K562 (cell line): ENCODE measurements at regions not wholly inside any gene's neighbourhood (a gene's known extent, or its start where the extent isn't known, plus 50 kb on each side); places are given as distances from the start of the nearest gene placed in this dataset.

Experiments
- ATAC-seq: fragments of 200-7000 bp; cut with Tn5 transposase; 3 replicates; pipeline ENCODE4 v1.9.1; 2020; ENCODE audit warnings: moderate library complexity
- BruUV-seq: library from RNA; stranded (reverse); fragments of 400-500 nt; replicated peaks from 2 replicates; lab custom pipeline; 2021; lab: Mats Ljungman, UMichigan
- CTCF ChIA-PET: fragments of 300-600 bp; formaldehyde crosslinking; extraction: SDS; loops from one replicate; lab custom pipeline; 2021; ENCODE audit warnings: low intra/inter-chr PET ratio; lab: Yijun Ruan, JAX
- POLR2A ChIA-PET: fragments of 300-600, 350-650 bp; sonication (Branson Sonifier 250); formaldehyde crosslinking; extraction: SDS; loops from one replicate; lab custom pipeline; 2021; ENCODE audit warnings: antibody characterized with exemption, inconsistent platforms; lab: Yijun Ruan, JAX
- DNase-seq, 4 experiments: peaks; one replicate each; pipeline versions ENCODE4 v3.0.0 to v3.0.0-alpha.2; 2011 to 2018; ENCODE audit warnings: low spot score in 3 of 4, mixed read lengths in 3 of 4; ENCODE audit errors: extremely low read depth in 1 of 4
- FAIRE-seq: peaks from 2 replicates; lab custom pipeline; 2011; peaks lifted over from hg19 to GRCh38; lab: Jason Lieb, UNC
- H2AFZ ChIP-seq: 2 replicates; pipeline ENCODE4 v1.6.0; 2011; ENCODE audit warnings: low read depth, low read length, control low read depth, inconsistent platforms
- H3K27ac ChIP-seq: fragments of 200-600 bp; 3 replicates; pipeline ENCODE4 v1.8.0; 2011; ENCODE audit warnings: low read depth, mild to moderate bottlenecking, control low read depth, inconsistent platforms, low read length, moderate library complexity, mixed read lengths; ENCODE audit errors: extremely low read depth
- H3K27me3 ChIP-seq, 2 experiments: fragments of 300-600 bp in 1 of 2; 2 replicates in 1 of 2; 3 replicates in 1 of 2; pipeline versions ENCODE4 v1.6.0 to v1.8.0; 2011; ENCODE audit warnings: inconsistent platforms in 2 of 2, low read length in 2 of 2, mild to moderate bottlenecking in 1 of 2, mixed read lengths in 1 of 2, moderate library complexity in 1 of 2; ENCODE audit not compliant: control insufficient read depth in 2 of 2, insufficient read depth in 2 of 2
- H3K36me3 ChIP-seq: fragments of 300-600 bp; 3 replicates; pipeline ENCODE4 v1.8.0; 2011; ENCODE audit warnings: mild to moderate bottlenecking, low read length, inconsistent platforms; ENCODE audit not compliant: control insufficient read depth, insufficient read depth
- H3K4me1 ChIP-seq, 2 experiments: fragments of 200-600 bp in 1 of 2; replicated peaks in 1 of 2; 2 replicates in 1 of 2; 3 replicates in 1 of 2; pipeline versions ENCODE4 v1.5.1 to v1.8.0; 2011; ENCODE audit warnings: inconsistent platforms in 2 of 2, low read length in 2 of 2, mild to moderate bottlenecking in 1 of 2, mixed read lengths in 1 of 2, moderate library complexity in 1 of 2; ENCODE audit not compliant: control insufficient read depth in 2 of 2, insufficient read depth in 2 of 2
- H3K4me2 ChIP-seq: 2 replicates; pipeline ENCODE4 v1.6.1; 2011; ENCODE audit warnings: low read length, control low read depth, inconsistent platforms, mixed read lengths; ENCODE audit not compliant: insufficient read depth
- H3K4me3 ChIP-seq: fragments of 200-600 bp; sonication (generic), shearing (Covaris generic); 2 replicates; pipeline ENCODE4 v1.5.1; 2016; ENCODE audit warnings: control low read depth, inconsistent platforms
- H3K79me2 ChIP-seq: fragments of 200-600 bp; 3 replicates; pipeline ENCODE4 v1.8.0; 2011; ENCODE audit warnings: low read length, inconsistent platforms; ENCODE audit not compliant: control insufficient read depth, insufficient read depth
- H3K9ac ChIP-seq, 2 experiments: 2 replicates each; pipeline versions ENCODE4 v1.6.0 to v1.6.1; 2011; ENCODE audit warnings: low read depth in 2 of 2, low read length in 2 of 2, control low read depth in 1 of 2, inconsistent platforms in 1 of 2, mild to moderate bottlenecking in 1 of 2, mixed read lengths in 1 of 2; ENCODE audit not compliant: insufficient read depth in 1 of 2
- H3K9me1 ChIP-seq: one replicate; pipeline ENCODE4 v1.6.0; 2011; ENCODE audit warnings: inconsistent platforms, mild to moderate bottlenecking, low read length, moderate library complexity; ENCODE audit not compliant: control insufficient read depth, insufficient read depth
- H3K9me3 ChIP-seq: replicated peaks from 2 replicates; pipeline ENCODE4 v1.5.1; 2011; ENCODE audit warnings: low read depth, low read length, inconsistent platforms; ENCODE audit not compliant: control insufficient read depth, insufficient read depth
- H4K20me1 ChIP-seq: replicated peaks from 2 replicates; pipeline ENCODE4 v1.6.1; 2011; ENCODE audit warnings: low read length, inconsistent platforms, mixed read lengths; ENCODE audit not compliant: control insufficient read depth, insufficient read depth
- BCL6 ChIP-seq: fragments of 250-450 bp; sonication (Bioruptor Pico); IDR thresholded peaks from 2 replicates; pipeline ENCODE4 v1.4.0; 2020
- BCOR ChIP-seq: fragments of 450-650 bp; IDR thresholded peaks from 2 replicates; pipeline ENCODE4 v1.6.1; 2016
- CHD4 ChIP-seq: fragments of 200-600 bp; sonication (generic); IDR thresholded peaks from 3 replicates; pipeline ENCODE4 v1.6.1; 2012; ENCODE audit warnings: low read depth, mild to moderate bottlenecking, mixed read lengths, low read length, inconsistent platforms; ENCODE audit not compliant: insufficient read depth, insufficient replicate concordance, poor library complexity, severe bottlenecking
- ERF ChIP-seq: fragments of 450-650 bp; formaldehyde crosslinking; IDR thresholded peaks from 2 replicates; pipeline ENCODE4 v1.4.0; 2020; ENCODE audit warnings: mild to moderate bottlenecking, mixed read lengths
- FOSL1 ChIP-seq: fragments of 200-800 bp; sonication (Bioruptor generic); conservative IDR thresholded peaks from 2 replicates; pipeline ENCODE4 v1.6.1; 2016; ENCODE audit warnings: missing genetic modification characterization, missing compliant biosample characterization
- GATAD2B ChIP-seq: fragments of 450-650 bp; IDR thresholded peaks from 2 replicates; pipeline ENCODE4 v1.6.1; 2017; ENCODE audit warnings: mild to moderate bottlenecking, borderline replicate concordance
- HMGN3 ChIP-seq: IDR thresholded peaks from 2 replicates; pipeline ENCODE4 v1.6.1; 2011; ENCODE audit warnings: borderline replicate concordance, low read depth, mild to moderate bottlenecking, mixed read lengths, low read length; ENCODE audit not compliant: insufficient read length; ENCODE audit errors: extremely low read depth
- MCM5 ChIP-seq: fragments of 450-650 bp; IDR thresholded peaks from 2 replicates; pipeline ENCODE4 v1.6.1; 2016; ENCODE audit warnings: low read depth
- RBFOX2 ChIP-seq: fragments of 200-400 bp; formaldehyde crosslinking; IDR thresholded peaks from 2 replicates; pipeline ENCODE4 v1.6.1; 2017; ENCODE audit warnings: low read depth, mild to moderate bottlenecking, low read length, moderate library complexity
- SMAD1 ChIP-seq: fragments of 150-350 bp; IDR thresholded peaks from 2 replicates; pipeline ENCODE4 v1.6.1; 2014; ENCODE audit warnings: low read length, low read depth; ENCODE audit not compliant: partially characterized antibody
- STAT5B ChIP-seq: fragments of 250-450 bp; sonication (Bioruptor Pico); IDR thresholded peaks from 2 replicates; pipeline ENCODE4 v1.8.0; 2021; ENCODE audit warnings: mild to moderate bottlenecking, inconsistent platforms
- XRCC5 ChIP-seq: fragments of 200-400 bp; formaldehyde crosslinking; IDR thresholded peaks from 2 replicates; pipeline ENCODE4 v1.6.1; 2017; ENCODE audit warnings: low read depth, mild to moderate bottlenecking, low read length
- ZC3H4 ChIP-seq: sonication (generic); formaldehyde crosslinking; IDR thresholded peaks from 2 replicates; pipeline ENCODE4 v1.9.0; 2021; ENCODE audit warnings: missing genetic modification reagents, borderline replicate concordance
- ZNF12 ChIP-seq: sonication (generic); formaldehyde crosslinking; IDR thresholded peaks from 2 replicates; pipeline ENCODE4 v1.4.0; 2020; ENCODE audit warnings: mild to moderate bottlenecking, missing genetic modification reagents
- ZNF23 ChIP-seq: fragments of 250-450 bp; sonication (Bioruptor Pico); IDR thresholded peaks from 2 replicates; pipeline ENCODE4 v1.4.0; 2020; ENCODE audit warnings: mild to moderate bottlenecking
- ZNF316 ChIP-seq: fragments of 450-650 bp; IDR thresholded peaks from 2 replicates; pipeline ENCODE4 v1.6.1; 2016
- in situ Hi-C: fragments of 300-500 bp; cut with MboI; formaldehyde crosslinking; loops from 4 replicates; pipeline ENCODE4 v1.15.0; 2018; ENCODE audit warnings: inconsistent platforms, mixed read lengths
- intact Hi-C: fragments of 100-400 bp; cut with micrococcal nuclease; formaldehyde crosslinking; loops from 2 replicates; pipeline ENCODE4 v1.14.2; 2022
- TF ChIP-seq, protein P1 (sequence below), 2 experiments: fragments of 450-650 bp; conservative IDR thresholded peaks; 2 replicates each; pipeline ENCODE4 v1.6.1; 2017; ENCODE audit warnings: mild to moderate bottlenecking in 2 of 2, moderate library complexity in 2 of 2

DNA sequence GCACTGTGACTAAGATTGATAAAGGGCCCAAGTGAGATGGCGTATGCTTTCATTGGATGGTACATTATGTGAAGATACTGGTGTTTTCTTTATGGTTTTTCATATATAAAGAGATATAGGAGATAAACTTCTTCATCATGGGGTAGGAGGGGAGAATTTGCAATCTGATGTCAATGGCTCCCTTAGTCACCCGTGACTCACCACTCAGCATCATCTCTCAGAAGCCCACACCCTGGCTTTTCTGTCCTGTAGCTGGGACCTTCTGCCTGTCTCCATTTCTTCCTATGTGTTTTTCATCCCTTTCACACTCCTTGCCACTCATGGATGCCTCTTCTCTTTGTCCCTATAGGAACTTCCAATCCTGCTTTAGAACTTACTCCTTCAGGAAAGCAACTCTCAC, 114.3 kb upstream of the SEMA6D start (continued):
- no peak for TF ChIP-seq MCM5
- TF ChIP-seq, protein P1, sequence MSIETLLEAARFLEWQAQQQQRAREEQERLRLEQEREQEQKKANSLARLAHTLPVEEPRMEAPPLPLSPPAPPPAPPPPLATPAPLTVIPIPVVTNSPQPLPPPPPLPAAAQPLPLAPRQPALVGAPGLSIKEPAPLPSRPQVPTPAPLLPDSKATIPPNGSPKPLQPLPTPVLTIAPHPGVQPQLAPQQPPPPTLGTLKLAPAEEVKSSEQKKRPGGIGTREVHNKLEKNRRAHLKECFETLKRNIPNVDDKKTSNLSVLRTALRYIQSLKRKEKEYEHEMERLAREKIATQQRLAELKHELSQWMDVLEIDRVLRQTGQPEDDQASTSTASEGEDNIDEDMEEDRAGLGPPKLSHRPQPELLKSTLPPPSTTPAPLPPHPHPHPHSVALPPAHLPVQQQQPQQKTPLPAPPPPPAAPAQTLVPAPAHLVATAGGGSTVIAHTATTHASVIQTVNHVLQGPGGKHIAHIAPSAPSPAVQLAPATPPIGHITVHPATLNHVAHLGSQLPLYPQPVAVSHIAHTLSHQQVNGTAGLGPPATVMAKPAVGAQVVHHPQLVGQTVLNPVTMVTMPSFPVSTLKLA (conservative IDR thresholded peaks at IDR 0.05) = no peak

DNA sequence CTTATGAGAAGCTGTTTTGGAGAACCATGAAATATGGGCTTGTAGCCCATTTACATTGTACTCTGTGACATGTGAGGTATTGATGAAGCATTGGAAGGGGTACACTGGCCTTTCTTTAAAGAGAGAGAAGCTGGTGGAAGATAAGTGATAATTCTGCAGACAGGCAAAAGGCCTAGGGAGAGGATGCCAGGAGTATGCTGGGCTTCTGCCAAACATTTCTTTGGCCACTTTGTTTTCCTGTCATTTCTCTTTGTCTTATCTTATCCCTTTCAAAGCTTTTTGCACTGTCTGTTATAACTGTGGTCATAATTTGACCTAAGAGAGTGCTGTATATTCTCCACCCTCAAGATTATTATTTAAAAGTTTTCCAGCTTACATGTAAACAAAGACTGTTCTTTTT, 109.6 kb upstream of the SEMA6D start:
- ATAC-seq (no peak), FAIRE-seq (no peak), DNase-seq (no peak)
- H2AFZ ChIP-seq = no peak overlapping the region
- BruUV-seq = no TSS peak
- no peak overlapping the region for H3K9ac ChIP-seq
- ChIA-PET CTCF (no interaction called here), POLR2A (no interaction called here)
- H4K20me1 ChIP-seq = no peaks in the 10 kb centered on the region
- no peak overlapping the region for H3K4me2 ChIP-seq
- TF ChIP-seq SMAD1 (no peak), BCL6 (CRISPR knock-in tag) (no peak), GATAD2B (no peak), ERF (CRISPR knock-in tag) (no peak), ZNF23 (CRISPR knock-in tag) (no peak), FOSL1 (tag) (no peak), BCOR (no peak), XRCC5 (no peak), CHD4 (no peak), ZNF12 (CRISPR knock-in tag) (no peak), ZNF316 (no peak), STAT5B (CRISPR knock-in tag) (no peak), ZC3H4 (CRISPR knock-in tag) (no peak), RBFOX2 (no peak), HMGN3 (no peak)
- H3K4me3 ChIP-seq = no peak overlapping the region
- no peaks in the 10 kb centered on the region for H3K4me1 ChIP-seq
- intact Hi-C loops = no loop called here
- in situ Hi-C loops = no loop called here
- H3K36me3 ChIP-seq = no peaks in the 10 kb centered on the region
- no peaks in the 10 kb centered on the region for H3K9me1 ChIP-seq
- H3K79me2 ChIP-seq = no peaks in the 10 kb centered on the region
- no peak overlapping the region for H3K27ac ChIP-seq
- H3K27me3 ChIP-seq = no peaks in the 10 kb centered on the region
- no peaks in the 10 kb centered on the region for H3K9me3 ChIP-seq
